ENCODE measurements at regions not wholly inside any gene's neighbourhood (a gene's known extent, or its start where the extent isn't known, plus 50 kb on each side); places are given as distances from the start of the nearest gene placed in this dataset.

DNA sequence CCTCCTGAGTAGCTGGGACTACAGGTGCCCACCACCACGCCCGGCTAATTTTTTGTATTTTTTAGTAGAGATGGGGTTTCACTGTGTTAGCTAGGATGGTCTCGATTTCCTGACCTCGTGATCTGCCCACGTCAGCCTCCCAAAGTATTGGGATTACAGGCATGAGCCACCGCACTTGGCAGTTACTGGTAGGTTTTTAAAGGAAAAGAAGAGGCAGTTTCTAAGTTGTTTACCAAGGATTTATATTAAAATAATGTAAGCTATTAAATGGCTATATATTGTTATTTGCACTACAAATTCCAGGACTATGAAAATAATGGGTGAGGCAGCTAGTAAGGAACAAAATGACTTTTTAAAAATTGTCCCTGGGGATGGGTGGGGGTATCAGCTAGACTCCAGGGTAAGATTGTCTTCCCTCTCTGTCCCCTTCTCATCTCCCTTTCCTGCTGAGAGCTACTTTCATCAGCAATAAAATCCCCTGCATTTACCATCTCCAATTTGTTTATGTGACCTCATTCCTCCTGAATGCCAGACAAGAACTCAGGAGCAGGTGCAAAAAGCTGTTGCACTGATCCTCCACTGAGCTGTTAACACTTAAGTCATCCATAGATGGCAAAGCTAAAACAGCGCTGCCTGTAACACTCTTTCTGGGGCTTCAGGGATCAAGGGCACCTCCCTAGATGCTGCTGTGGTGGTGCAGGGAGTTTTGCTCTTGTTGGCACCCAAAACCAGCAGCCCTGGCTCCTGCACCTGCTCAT lies 165.2 kb downstream of the ZPLD1 start:
- in situ Hi-C loops (cut with HindIII; ENCODE audit: low sequenced_read_pairs) = no loop called here

DNA sequence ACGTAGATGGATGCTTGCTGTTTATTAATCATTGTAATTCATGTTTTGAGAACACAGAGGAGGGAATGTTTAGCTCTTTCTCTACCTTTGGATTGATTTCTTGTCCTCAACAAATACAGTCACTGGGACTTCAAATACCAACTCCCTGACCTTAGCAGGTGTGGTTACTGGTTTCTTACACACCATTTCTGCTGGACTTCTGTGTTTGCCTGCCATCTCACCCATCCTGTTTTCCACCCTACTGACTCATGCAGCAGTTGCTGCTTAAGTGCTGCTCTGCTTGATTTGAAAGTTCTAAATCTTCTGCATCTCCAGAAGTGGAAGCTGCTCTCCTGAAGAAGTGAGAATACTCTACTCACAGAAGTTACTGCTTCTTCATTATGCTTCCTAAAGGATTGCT lies 170.3 kb downstream of the ZPLD1 start:
- in situ Hi-C loops (cut with HindIII; ENCODE audit: low sequenced_read_pairs) = no loop called here

GRCh38 chr3:102608875-102609274 lies 174.1 kb downstream of the ZPLD1 start:
- in situ Hi-C loops (cut with HindIII; ENCODE audit: low sequenced_read_pairs) = no loop called here

DNA sequence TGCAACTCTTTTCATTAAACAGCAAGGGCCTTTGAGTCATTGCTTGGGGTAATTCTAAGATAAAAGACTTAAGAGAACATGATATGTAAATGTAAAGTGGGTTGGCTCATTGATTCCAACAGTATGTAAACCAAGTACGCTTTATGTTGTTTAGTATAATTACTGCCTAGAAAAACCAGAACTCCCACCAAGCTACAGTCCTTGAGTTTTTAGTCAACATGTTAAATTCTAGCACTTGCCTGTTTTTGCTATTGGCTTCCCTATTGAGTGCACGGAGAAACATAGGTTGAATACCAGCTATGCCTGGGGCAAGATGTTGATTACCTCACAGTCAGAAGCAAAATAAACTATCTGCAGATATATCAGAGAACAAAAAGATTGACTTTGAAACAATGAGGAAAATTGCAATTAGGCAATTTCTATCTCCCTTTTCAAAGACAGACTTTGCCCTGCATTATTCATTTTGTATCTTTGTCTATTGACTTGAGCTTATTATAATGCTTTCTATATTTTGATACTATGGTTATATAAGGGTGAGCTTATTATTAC lies 179.3 kb downstream of the ZPLD1 start:
- in situ Hi-C loops (cut with HindIII; ENCODE audit: low sequenced_read_pairs) = no loop called here

GRCh38 chr3:102614585-102614984 lies 179.8 kb downstream of the ZPLD1 start:
- in situ Hi-C loops (cut with HindIII; ENCODE audit: low sequenced_read_pairs) = no loop called here

- in situ Hi-C loops (cut with HindIII; ENCODE audit: low sequenced_read_pairs) = no loop called here
These were observed 182.6 kb downstream of the ZPLD1 start for GRCh38 chr3:102617381-102617780.

GRCh38 chr3:102619361-102619760 lies 184.5 kb downstream of the ZPLD1 start:
- in situ Hi-C loops (cut with HindIII; ENCODE audit: low sequenced_read_pairs) = no loop called here

DNA sequence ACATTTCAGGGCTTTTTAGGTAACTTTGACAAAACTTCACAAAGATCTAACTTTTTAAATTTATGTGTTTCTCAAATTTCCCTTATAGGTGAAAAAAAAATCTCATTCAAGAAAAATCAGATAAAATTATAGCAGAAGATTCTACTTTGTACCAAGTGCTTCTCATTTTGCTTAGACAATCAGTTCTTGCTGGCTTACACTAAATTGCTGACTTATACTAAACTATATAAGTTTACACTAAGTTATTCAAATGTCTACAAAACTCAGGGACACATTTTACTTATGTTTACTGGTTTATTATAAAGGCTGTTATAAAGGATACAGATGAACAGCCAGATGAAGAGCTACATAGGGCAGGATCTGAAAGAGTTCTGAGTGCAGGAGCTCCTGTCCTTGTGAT lies 195.1 kb downstream of the ZPLD1 start:
- in situ Hi-C loops (cut with HindIII; ENCODE audit: low sequenced_read_pairs) = no loop called here

GRCh38 chr3:102630531-102630930 lies 195.7 kb downstream of the ZPLD1 start:
- in situ Hi-C loops (cut with HindIII; ENCODE audit: low sequenced_read_pairs) = no loop called here

GRCh38 chr3:102643546-102643945 lies 208.7 kb downstream of the ZPLD1 start:
- in situ Hi-C loops (cut with HindIII; ENCODE audit: low sequenced_read_pairs) = no loop called here

DNA sequence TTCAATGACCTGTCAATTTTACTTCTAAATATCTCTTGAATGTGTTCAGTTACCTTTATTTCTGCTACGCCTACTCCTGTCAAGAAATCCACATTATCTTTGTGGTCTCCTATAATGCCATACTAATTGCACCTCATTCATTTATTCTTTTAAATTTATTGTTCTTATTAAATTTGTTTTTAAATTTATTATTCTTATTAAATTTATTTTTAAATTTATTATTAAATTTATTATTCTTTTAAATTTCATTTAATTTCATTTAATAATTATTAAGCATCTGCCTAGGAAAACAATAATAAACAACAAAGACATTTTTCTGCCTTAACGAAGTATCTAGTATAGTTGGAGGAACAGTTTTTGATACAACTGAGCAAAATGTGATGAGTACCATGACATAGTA lies 211.7 kb downstream of the ZPLD1 start:
- in situ Hi-C loops (cut with HindIII; ENCODE audit: low sequenced_read_pairs) = no loop called here

DNA sequence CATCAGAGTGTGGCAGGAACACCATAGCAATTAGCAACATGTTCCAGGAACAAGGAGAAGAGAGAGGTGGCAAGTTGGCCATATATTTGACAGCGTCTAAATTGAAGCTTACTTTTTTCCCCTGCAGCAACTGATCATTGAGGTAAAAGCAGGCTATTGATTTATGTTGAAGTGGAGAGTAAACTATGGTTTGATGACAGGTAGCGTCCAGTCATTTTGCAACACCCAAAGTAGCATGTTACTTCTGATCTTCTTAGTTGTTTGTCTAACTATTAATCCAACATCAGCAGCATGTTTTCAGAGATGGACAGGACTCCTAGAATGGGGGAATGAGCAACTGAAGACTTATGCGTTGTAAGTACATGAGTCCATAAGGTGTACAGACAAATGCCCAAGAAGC lies 225.8 kb downstream of the ZPLD1 start:
- in situ Hi-C loops (cut with HindIII; ENCODE audit: low sequenced_read_pairs) = no loop called here

GRCh38 chr3:102661707-102662497 lies 227.1 kb downstream of the ZPLD1 start:
- in situ Hi-C loops (cut with HindIII; ENCODE audit: low sequenced_read_pairs) = no loop called here

GRCh38 chr3:102662498-102662772 lies 227.6 kb downstream of the ZPLD1 start:
- in situ Hi-C loops (cut with HindIII; ENCODE audit: low sequenced_read_pairs) = no loop called here

- in situ Hi-C loops (cut with HindIII; ENCODE audit: low sequenced_read_pairs) = no loop called here
These were observed 229.3 kb downstream of the ZPLD1 start for GRCh38 chr3:102664126-102664525.

DNA sequence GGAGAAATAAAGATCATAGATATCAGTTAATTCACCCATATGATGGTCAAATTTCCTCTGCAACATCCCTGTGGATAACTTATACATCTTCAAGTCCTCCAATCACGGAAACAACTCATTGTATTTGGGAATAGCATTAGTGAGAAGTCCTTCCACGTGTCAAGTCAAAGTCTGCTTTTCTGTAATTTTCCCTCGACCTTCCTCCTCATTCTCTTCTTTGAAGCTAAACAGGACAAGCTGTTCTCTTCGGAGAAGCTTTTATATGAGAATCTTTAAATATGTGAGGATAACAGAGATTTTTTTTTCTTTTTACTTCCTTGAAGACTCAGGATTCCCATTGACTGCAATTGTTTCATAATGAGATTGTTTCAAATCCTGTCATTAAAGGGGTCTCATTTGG lies 230.4 kb downstream of the ZPLD1 start:
- in situ Hi-C loops (cut with HindIII; ENCODE audit: low sequenced_read_pairs) = no loop called here

DNA sequence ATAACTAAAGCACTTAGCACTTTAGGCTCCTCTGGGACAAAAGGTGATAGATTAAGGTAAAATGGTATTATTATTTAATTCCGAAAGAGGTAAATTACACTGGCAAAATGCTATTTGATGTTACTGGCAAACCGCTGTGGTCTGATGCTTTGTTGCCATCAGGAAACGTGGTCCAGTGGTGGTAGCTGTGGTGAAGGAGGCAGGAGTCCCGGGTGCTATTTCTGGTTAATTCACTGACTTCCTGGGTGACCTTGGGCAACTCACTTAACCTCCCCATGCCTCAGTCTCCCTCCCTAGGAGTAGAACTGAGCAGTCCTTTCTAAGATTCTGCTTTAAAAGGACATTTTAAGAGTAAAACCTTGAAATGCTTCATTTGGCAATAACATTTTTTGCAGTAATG lies 233.4 kb downstream of the ZPLD1 start:
- in situ Hi-C loops (cut with HindIII; ENCODE audit: low sequenced_read_pairs) = no loop called here

GRCh38 chr3:102670986-102671385 lies 236.2 kb downstream of the ZPLD1 start:
- in situ Hi-C loops (cut with HindIII; ENCODE audit: low sequenced_read_pairs) = no loop called here

- in situ Hi-C loops (cut with HindIII; ENCODE audit: low sequenced_read_pairs) = no loop called here
These were observed 237.5 kb downstream of the ZPLD1 start for GRCh38 chr3:102672305-102672704.

- in situ Hi-C loops (cut with HindIII; ENCODE audit: low sequenced_read_pairs) = no loop called here
These were observed 238.7 kb downstream of the ZPLD1 start for GRCh38 chr3:102673271-102674115.

DNA sequence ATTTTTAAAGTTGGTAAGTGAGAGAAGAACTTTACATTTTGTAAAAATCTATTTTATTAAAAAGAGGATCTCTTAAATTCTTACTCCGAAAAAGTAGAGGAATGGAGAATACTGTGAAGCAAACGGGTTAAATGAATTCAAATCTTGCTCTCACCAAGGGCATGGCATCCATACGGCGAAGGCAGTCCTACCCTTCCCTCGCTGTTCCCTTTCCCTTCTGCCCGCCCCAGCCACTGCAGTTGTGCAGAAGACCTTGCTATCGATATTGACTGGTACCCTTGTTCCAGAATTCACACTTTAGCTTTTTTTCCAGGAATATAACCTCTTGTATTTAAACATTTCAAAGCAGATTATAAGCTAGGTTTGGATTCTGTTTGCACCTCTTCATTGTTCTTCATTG lies 239.5 kb downstream of the ZPLD1 start:
- in situ Hi-C loops (cut with HindIII; ENCODE audit: low sequenced_read_pairs) = no loop called here

All from endothelial cell of hepatic sinusoid (primary cell).